IPS-15b (cell line): ENCODE measurements at regions not wholly inside any gene's neighbourhood (a gene's known extent, or its start where the extent isn't known, plus 50 kb on each side); places are given as distances from the start of the nearest gene placed in this dataset.
"Not testable (repeated sequence)": the region's sequence is repeated elsewhere in the genome, so short reads cannot be mapped to it uniquely, and the experiment has no call there.

Experiments
- H3K27me3 ChIP-seq: one replicate; pipeline ENCODE4 v1.6.1; 2013; ENCODE audit warnings: low read length; ENCODE audit not compliant: control insufficient read depth, insufficient read depth
- H3K36me3 ChIP-seq: one replicate; pipeline ENCODE4 v1.6.1; 2013; ENCODE audit warnings: low read length; ENCODE audit not compliant: control insufficient read depth, insufficient read depth
- H3K4me1 ChIP-seq: one replicate; pipeline ENCODE4 v1.6.1; 2013; ENCODE audit warnings: mild to moderate bottlenecking, low read length; ENCODE audit not compliant: control insufficient read depth, insufficient read depth
- H3K4me3 ChIP-seq: one replicate; pipeline ENCODE4 v1.5.1; 2013; ENCODE audit warnings: low read depth, low read length
- H3K9ac ChIP-seq: one replicate; pipeline ENCODE4 v1.6.1; 2013; ENCODE audit warnings: low read depth, mild to moderate bottlenecking, low read length
- H3K9me3 ChIP-seq: one replicate; pipeline ENCODE4 v1.6.1; 2013; ENCODE audit warnings: mild to moderate bottlenecking, low read length; ENCODE audit not compliant: control insufficient read depth, insufficient read depth

- Histone ChIP-seq H3K9ac (no peak overlapping the region), H3K27me3 (no peaks in the 10 kb centered on the region), H3K4me3 (no peak overlapping the region), H3K9me3 (no peaks in the 10 kb centered on the region), H3K36me3 (no peaks in the 10 kb centered on the region), H3K4me1 (no peaks in the 10 kb centered on the region)
Observed at GRCh38 chr10:83459124-83459523, 680.2 kb upstream of the GHITM start.

- Histone ChIP-seq H3K4me1 (no peaks in the 10 kb centered on the region), H3K9ac (no peak overlapping the region), H3K4me3 (no peak overlapping the region), H3K27me3 (no peaks in the 10 kb centered on the region), H3K9me3 (no peaks in the 10 kb centered on the region), H3K36me3 (no peaks in the 10 kb centered on the region)
Observed at GRCh38 chr10:83469728-83470331, 669.5 kb upstream of the GHITM start.

GRCh38 chr10:83476211-83476610 is 663.1 kb upstream of the GHITM start:
- H3K27me3 ChIP-seq: no peaks in the 10 kb centered on the region
- H3K9ac ChIP-seq: no peak overlapping the region
- H3K4me1 ChIP-seq: no peaks in the 10 kb centered on the region
- H3K9me3 ChIP-seq: no peaks in the 10 kb centered on the region
- no peaks in the 10 kb centered on the region for H3K36me3 ChIP-seq
- no peak overlapping the region for H3K4me3 ChIP-seq

- Histone ChIP-seq H3K4me1 (no peaks in the 10 kb centered on the region), H3K4me3 (no peak overlapping the region), H3K9ac (no peak overlapping the region), H3K9me3 (no peaks in the 10 kb centered on the region), H3K27me3 (no peaks in the 10 kb centered on the region), H3K36me3 (no peaks in the 10 kb centered on the region)
Observed at GRCh38 chr10:83489161-83489560, 650.1 kb upstream of the GHITM start.

- Histone ChIP-seq H3K9me3 (no peaks in the 10 kb centered on the region), H3K27me3 (no peaks in the 10 kb centered on the region), H3K4me1 (no peaks in the 10 kb centered on the region), H3K36me3 (no peaks in the 10 kb centered on the region), H3K4me3 (no peak overlapping the region), H3K9ac (no peak overlapping the region)
Observed at GRCh38 chr10:83492004-83492403, 647.3 kb upstream of the GHITM start.

GRCh38 chr10:83512681-83513080 is 626.6 kb upstream of the GHITM start:
- Histone ChIP-seq H3K4me1 (no peaks in the 10 kb centered on the region), H3K4me3 (no peak overlapping the region), H3K9ac (no peak overlapping the region), H3K36me3 (no peaks in the 10 kb centered on the region), H3K9me3 (no peaks in the 10 kb centered on the region), H3K27me3 (no peaks in the 10 kb centered on the region)

GRCh38 chr10:83515001-83515400 is 624.3 kb upstream of the GHITM start:
- no peaks in the 10 kb centered on the region for H3K36me3 ChIP-seq
- H3K9me3 ChIP-seq: no peaks in the 10 kb centered on the region

GRCh38 chr10:83516788-83517187 is 622.5 kb upstream of the GHITM start:
- Histone ChIP-seq H3K9me3 (no peaks in the 10 kb centered on the region), H3K27me3 (no peaks in the 10 kb centered on the region), H3K9ac (no peak overlapping the region), H3K4me3 (no peak overlapping the region), H3K36me3 (no peaks in the 10 kb centered on the region), H3K4me1 (no peaks in the 10 kb centered on the region)

More at GRCh38 chr10:83515001-83515400, 624.3 kb upstream of the GHITM start:
- Histone ChIP-seq H3K27me3 (no peaks in the 10 kb centered on the region), H3K4me3 (no peak overlapping the region), H3K9ac (no peak overlapping the region), H3K4me1 (no peaks in the 10 kb centered on the region)

- Histone ChIP-seq H3K4me3 (no peak overlapping the region), H3K27me3 (no peaks in the 10 kb centered on the region), H3K9ac (no peak overlapping the region), H3K9me3 (no peaks in the 10 kb centered on the region), H3K4me1 (no peaks in the 10 kb centered on the region), H3K36me3 (no peaks in the 10 kb centered on the region)
Observed at GRCh38 chr10:83517456-83517855, 621.9 kb upstream of the GHITM start.

- Histone ChIP-seq H3K4me3 (no peak overlapping the region), H3K4me1 (no peaks in the 10 kb centered on the region), H3K36me3 (no peaks in the 10 kb centered on the region), H3K9me3 (no peaks in the 10 kb centered on the region), H3K27me3 (no peaks in the 10 kb centered on the region), H3K9ac (no peak overlapping the region)
Observed at GRCh38 chr10:83518779-83519178, 620.5 kb upstream of the GHITM start.

- not testable (repeated sequence) for H3K27me3 ChIP-seq, H3K9me3 ChIP-seq, H3K9ac ChIP-seq, H3K36me3 ChIP-seq, H3K4me1 ChIP-seq, H3K4me3 ChIP-seq
Observed at GRCh38 chr10:83520386-83520785, 618.9 kb upstream of the GHITM start.

- H3K27me3 ChIP-seq: no peaks in the 10 kb centered on the region
- no peak overlapping the region for H3K9ac ChIP-seq
- no peaks in the 10 kb centered on the region for H3K36me3 ChIP-seq
- no peak overlapping the region for H3K4me3 ChIP-seq
- no peaks in the 10 kb centered on the region for H3K9me3 ChIP-seq
- H3K4me1 ChIP-seq: no peaks in the 10 kb centered on the region
Observed at GRCh38 chr10:83522456-83522855, 616.9 kb upstream of the GHITM start.
